ENCODE measurements at regions not wholly inside any gene's neighbourhood (a gene's known extent, or its start where the extent isn't known, plus 50 kb on each side); places are given as distances from the start of the nearest gene placed in this dataset.

GRCh38 chr2:16272038-16272788 is 331.9 kb downstream of the MYCN start:
- no peak for DNase-seq (ENCODE audit: low read depth)

GRCh38 chr2:16271231-16271896 is 331.0 kb downstream of the MYCN start:
- DNase-seq (ENCODE audit: low read depth): no peak

- no peak for DNase-seq (ENCODE audit: low read depth)
Measured at GRCh38 chr2:16270441-16270840, 330.1 kb downstream of the MYCN start.

GRCh38 chr2:16268301-16269000 is 328.1 kb downstream of the MYCN start:
- no peak for DNase-seq (ENCODE audit: low read depth)

- DNase-seq (ENCODE audit: low read depth): no peak
Measured at GRCh38 chr2:16266571-16266970, 326.2 kb downstream of the MYCN start.

GRCh38 chr2:16264931-16265540 is 324.7 kb downstream of the MYCN start:
- DNase-seq (ENCODE audit: low read depth): no peak

GRCh38 chr2:16264491-16264890 is 324.1 kb downstream of the MYCN start:
- DNase-seq (ENCODE audit: low read depth): no peak

- DNase-seq (ENCODE audit: low read depth): no peak
Measured at GRCh38 chr2:16263241-16263890, 323.0 kb downstream of the MYCN start.

GRCh38 chr2:16262526-16263178 is 322.3 kb downstream of the MYCN start:
- DNase-seq (ENCODE audit: low read depth): no peak

- no peak for DNase-seq (ENCODE audit: low read depth)
Measured at GRCh38 chr2:16261791-16262190, 321.4 kb downstream of the MYCN start.

GRCh38 chr2:16261071-16261470 is 320.7 kb downstream of the MYCN start:
- DNase-seq (ENCODE audit: low read depth): no peak

- DNase-seq (ENCODE audit: low read depth): no peak
Measured at GRCh38 chr2:16260041-16260830, 319.9 kb downstream of the MYCN start.

GRCh38 chr2:16259010-16259409 is 318.7 kb downstream of the MYCN start:
- DNase-seq (ENCODE audit: low read depth): no peak

- DNase-seq (ENCODE audit: low read depth): no peak
Measured at GRCh38 chr2:16258350-16258749, 318.0 kb downstream of the MYCN start.

- no peak for DNase-seq (ENCODE audit: low read depth)
Measured at GRCh38 chr2:16257322-16258028, 317.1 kb downstream of the MYCN start.

GRCh38 chr2:16256601-16257321 is 316.4 kb downstream of the MYCN start:
- no peak for DNase-seq (ENCODE audit: low read depth)

GRCh38 chr2:16255120-16255519 is 314.8 kb downstream of the MYCN start:
- no peak for DNase-seq (ENCODE audit: low read depth)

GRCh38 chr2:16254356-16254965 is 314.1 kb downstream of the MYCN start:
- DNase-seq (ENCODE audit: low read depth): no peak

GRCh38 chr2:16253291-16253690 is 312.9 kb downstream of the MYCN start:
- no peak for DNase-seq (ENCODE audit: low read depth)
